HG03520 (cell line): ENCODE measurements at regions not wholly inside any gene's neighbourhood (a gene's known extent, or its start where the extent isn't known, plus 50 kb on each side); places are given as distances from the start of the nearest gene placed in this dataset.

Experiments
- ATAC-seq: cut with Tn5 transposase; IDR thresholded peaks from one replicate; pipeline ENCODE4 v1.9.1; 2021; ENCODE audit warnings: mild to moderate bottlenecking, moderate library complexity; ENCODE audit not compliant: unreplicated experiment

DNA sequence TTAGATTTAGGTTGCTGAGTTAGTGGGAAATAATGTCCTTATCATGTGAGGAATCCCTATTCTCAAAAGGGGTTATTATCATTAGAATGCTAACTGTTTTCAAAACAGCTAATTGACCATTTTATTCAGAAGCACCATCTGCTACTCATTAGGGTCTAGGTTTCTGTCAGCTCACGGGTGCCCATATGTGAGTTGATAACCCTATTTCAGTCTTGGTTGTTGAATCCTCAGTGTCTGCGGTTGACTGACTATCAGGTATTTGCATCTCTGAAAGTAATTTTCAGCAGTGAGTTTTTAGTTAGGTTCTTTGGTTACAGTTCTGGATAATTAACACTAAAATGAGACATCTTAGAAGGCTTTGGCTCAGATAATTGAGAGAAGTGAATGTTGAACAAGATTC lies 1404.0 kb downstream of the AACS start:
- ATAC-seq = no peak

DNA sequence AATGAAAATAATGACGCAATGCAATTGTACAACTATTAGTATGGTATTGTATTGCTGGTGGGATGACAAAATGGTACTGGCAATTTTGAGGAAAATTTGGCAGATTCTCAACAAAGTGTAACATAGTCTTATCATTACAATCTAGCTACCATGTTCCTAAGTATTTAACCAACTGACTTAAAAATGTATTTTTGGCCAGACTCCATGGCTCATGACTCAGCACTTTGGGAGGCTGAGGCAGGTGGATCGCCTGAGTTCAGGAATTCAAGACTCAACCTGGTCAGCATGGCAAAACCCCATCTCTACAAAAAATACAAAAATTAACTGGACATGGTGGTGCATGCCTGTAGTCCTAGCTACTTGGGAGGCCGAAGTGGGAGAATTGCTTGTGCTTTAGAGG lies 1409.5 kb downstream of the AACS start:
- ATAC-seq = no peak

DNA sequence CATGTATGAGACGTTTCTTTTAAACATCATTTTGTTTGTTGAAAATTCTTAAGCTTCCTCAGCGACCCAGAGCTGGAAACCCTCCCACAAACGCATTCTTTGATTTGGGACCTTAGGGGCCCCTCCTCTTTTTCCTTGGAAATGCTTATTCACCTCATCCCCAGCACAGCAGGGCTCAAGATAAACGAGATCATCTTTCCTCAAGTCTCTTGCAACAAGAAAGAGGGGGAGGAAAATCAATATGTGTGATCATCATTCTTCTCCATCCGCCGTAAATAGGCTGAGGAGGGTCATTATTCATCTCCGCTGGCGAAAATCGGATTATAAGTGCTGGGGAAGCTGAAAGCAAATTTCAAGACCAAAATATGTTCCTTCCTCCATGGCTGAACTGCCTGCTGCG lies 1415.2 kb downstream of the AACS start:
- ATAC-seq = no peak

DNA sequence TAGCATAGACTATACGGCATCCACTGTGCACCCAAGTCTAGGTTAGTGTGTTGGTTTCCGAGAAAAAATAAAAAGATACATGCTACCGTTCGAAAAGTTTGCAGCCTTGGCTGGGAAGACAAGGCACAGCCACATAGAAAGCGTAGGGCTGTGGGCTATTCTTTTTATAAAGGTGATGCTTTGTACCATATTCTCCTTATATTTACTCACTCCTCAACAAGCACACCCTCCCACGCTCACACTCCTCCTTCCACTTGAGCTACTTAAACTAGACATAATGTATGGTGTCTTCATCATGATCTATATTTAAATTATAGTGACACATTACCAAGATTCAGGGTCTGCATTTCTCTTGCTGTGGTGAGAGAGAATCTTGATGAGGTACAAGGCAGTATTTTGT lies 1416.5 kb downstream of the AACS start:
- ATAC-seq = no peak

DNA sequence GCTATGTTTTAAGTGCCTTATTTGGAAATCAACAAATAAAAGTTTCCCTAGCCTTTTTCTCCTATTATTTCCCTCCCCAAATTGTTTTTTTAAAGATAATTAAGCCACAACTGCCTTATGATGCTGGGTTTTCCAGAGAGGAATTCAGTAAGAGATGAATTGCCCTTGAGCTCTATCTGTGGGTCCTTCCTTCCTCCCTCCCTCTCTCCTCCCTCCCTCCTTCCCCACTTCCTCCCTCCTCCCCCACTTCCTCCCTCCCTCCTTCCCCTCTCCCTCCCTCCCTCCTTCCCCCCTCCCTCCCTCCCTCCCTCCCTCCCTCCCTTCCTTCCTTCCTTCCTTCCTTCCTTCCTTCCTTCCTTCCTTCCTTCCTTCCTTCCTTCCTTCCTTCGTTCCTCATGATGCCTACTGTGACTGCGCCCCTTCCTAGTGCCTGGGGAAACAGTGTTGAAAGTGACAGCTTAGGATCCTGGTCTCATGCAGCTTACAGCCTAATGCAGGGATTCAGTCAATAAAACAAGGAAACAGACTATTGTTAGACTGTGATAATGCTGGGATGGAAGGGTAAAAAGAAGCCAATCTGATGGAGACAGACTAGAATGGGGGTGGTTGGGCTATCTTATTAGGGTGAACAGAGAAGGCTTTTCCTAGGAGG lies 1417.1 kb downstream of the AACS start:
- no peak for ATAC-seq

DNA sequence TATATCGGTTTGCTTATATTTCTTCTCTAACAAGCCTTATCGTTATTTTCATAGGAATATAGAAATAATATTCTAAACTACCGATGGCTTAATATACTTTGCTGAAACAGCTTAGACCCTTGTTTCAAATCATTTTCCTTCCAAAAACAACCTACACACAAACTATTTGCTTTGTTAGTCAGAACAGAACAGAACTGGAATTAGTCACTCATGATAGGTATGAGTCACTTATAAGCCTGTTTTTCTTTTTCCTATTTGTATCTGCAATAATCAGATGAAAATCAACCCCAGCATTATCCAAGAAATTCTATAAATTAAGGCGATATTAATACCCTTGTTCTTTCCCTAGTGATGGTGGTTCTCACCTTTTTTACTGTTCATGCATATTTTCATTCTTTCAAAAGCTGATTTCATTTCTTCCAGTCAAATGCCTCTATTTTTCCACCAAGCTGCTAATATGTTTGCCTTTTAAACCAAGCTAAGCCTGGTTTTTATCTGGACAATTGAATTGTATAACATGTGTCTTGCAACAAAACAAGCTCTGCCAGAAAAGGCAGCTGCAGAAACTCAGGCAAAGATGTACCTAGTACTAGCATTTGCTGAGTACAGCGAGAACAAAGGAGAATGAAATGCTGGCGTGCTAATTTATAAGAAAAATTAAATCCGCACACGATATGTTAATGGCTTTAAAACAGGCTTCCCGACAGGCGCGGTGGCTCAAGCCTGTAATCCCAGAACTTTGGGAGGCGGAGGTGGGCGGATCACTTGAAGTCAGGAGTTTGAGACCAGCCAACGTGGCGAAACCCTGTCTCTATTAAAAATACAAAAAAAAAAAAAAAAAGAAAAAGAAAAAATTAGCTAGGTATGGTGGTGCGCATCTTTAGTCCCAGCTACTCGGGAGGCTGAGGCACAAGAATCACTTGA lies 1418.2 kb downstream of the AACS start:
- no peak for ATAC-seq

DNA sequence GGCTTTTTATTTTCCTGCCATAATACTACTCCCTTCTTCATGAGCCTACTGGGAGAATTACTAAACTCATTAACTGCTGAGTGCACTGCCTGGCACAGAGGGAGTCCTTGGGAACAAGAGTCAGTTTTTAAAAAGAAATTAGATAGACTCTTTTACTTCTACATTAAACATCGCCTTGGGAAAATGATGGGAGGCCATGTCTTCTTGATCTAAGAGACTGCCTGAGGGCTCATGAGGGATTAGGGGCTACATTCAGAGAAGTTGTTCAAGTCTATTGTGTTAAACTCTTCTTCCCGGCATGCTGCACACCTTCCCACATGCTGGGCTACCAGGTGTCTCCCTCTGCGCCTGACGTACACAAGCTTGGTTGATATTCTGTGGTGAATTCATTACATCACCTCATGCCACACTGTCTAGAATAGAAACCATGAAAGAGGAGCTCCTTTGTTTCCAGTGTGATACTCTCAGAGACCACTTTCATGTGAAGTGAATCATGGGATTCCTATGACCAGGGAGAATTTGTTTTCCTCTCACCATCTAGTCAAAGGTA lies 1422.3 kb downstream of the AACS start:
- no peak for ATAC-seq

DNA sequence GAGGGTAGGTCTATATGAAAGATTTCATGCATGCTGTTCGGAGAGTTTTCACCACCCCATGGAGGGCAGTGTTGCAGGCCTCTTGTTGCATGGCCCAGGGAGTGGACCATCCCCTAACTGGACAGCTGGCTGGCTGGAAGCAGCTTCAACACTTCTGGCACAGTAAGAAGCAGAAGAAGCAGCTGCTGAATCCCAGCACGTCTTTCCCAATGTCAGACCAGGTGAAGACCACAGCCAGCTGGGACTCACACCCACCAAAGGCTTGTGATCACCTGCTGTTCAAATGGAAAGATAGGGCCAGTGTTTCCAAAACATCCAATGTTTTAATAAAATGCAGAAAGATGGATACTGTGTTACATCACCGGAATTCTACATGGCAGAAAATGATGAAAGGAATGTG lies 1423.6 kb downstream of the AACS start:
- no peak for ATAC-seq

DNA sequence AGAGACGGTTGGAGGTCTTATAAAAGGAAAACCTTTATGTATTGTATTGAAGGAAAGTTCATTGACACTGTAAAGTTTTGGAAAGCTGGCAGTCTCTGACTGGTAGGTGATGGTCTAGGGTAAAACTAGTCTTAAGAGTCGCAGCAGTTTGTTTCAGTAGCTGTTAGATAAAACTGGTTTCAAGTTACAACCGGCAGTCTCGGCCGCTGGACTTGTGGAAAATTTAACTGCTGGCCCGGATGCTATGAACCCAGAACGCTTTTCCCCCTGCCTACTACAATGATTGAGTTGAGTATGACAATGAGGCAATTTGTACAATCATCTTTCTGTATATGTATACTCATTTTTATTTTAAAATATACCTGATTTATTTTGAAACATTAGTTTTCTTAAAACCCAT lies 1426.9 kb downstream of the AACS start:
- ATAC-seq = no peak

DNA sequence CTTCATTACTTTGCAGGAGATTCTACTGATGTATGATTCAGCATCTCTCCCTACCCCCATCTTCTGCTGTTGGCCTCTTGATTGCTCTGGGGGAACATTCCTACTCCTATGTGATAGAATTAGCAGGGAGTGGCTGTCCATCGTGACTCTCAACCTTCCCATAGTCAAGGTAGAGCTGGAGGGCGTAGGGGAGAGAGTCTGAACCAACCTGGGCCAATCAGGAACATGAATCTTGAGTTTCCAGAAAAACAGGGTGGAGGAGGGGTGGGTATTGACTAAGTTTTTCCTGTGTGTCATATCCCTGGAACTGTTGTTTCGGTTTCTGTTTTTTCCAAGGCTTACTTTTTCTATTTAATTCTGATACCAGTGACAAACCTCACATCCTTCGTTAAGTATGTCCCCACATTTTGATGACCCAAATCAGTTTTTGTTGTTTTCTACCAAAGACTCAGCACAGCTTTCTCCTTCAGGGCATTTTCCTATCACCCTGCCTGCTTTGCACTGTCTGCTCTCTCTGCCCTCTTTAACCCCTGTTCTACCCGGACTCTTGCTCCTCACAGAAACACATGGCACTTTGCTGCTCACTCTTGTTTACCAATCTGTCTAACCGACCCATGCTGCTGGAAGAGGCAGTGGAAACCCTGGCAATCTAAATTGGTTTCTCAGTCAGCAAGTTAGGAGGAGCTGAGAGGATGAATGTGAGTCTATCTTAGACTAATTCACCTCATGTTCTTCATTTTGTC lies 1428.3 kb downstream of the AACS start:
- ATAC-seq = no peak

DNA sequence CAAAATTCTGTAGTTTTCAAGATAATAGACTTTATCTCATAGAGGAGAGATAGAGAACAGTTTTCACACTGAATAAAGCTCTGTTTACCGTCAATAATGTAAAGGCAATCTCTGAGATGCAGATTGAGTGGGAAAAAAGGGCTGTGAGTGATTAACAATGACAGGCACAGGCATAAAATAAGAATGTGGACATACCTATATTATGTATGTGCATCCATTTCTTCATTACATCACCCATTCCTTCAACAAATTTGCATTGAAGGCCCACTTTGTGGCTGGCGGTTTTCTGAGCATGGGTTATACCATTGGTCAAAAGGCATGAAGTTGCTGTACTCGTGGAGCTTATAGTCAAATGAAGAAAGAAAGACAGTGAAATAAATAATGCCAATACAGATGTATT lies 1431.0 kb downstream of the AACS start:
- no peak for ATAC-seq

DNA sequence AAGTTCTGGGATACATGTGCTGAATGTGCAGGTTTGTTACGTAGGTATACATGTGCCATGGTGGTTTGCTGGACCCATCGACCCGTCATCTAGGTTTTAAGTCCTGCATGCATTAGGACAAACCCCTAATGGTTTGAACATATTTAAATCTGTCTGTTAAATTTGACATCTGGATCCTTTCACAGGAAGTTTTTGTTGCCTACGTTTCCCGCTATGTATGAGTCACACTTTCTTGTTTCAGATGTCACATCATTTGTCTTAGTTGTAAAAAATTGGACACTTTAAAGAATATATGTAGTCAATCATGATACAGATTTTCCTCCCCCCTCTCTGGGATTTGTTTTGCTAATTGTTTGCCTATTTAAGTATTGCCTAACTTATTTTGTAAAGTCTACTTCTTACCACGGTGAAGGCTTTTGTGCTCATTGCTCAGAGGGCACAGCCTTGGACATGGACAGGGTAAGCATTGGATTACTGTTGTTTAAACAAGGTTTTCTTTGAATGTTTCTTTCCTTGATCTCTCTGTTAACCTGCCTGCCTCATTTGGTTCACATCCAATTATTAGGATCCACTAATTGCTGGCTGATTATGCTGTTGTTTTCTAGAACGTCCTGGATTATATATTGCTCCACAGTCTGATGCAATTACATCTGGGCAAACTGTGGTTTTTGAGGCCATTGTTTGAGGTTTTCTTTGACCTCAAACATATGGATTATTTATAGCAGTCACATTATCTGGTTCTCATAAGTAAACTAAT lies 1441.4 kb downstream of the AACS start:
- ATAC-seq = no peak

DNA sequence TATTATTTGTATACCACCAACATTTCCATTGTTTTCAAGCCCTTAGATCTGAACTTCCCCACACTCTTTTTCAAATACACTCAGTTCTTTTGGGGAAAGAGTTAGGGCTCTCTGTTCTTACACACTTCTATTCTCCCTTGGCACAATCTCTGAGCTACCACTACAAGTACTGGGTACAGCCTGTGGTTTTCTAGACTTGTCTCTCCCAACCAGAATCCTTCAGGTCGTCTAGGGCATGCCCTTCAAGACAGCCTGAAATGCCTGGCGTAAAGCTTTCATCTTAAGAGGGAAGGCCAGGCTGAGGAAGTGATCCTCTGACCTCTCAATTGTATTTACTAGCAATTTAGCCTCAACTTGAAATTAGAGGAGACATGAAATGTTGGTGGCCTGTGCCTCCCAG lies 1442.0 kb downstream of the AACS start:
- ATAC-seq = no peak

DNA sequence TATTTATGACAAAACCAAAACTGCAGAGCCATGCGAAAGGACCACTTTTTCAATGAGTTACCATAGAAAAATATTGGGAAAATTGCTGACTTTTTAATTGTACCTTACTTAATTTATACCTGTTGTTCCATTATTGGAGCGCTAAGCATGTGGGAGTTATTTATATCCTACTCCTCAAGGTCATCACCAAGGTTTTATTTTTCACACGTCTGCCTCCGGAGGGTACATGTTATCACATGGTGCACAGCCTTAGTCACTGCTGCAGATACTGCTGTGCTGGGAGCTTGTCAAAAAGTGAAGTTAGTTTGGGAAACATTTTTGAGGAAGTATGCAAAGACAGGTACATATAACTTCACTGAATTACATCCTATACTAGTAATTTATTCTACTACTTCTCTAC lies 1444.3 kb downstream of the AACS start:
- ATAC-seq = no peak

DNA sequence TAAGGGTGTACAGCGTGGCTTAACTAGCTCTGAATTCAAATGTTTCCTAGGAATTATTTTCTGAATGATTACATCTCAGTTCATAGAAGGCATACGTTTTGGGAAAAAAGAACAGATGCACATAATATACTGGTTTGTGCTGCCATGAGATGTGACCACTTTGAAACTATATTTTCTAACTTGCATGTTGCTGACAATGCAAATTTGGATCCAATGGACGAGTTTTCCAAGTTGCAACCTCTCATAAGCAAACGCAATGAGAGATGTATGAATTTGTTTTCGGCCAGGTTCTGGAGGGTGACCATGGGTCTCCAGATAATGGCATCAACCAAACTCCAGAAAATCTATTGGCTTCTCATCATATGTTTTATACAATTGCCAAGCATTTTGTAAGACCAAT lies 1445.4 kb downstream of the AACS start:
- ATAC-seq = no peak

DNA sequence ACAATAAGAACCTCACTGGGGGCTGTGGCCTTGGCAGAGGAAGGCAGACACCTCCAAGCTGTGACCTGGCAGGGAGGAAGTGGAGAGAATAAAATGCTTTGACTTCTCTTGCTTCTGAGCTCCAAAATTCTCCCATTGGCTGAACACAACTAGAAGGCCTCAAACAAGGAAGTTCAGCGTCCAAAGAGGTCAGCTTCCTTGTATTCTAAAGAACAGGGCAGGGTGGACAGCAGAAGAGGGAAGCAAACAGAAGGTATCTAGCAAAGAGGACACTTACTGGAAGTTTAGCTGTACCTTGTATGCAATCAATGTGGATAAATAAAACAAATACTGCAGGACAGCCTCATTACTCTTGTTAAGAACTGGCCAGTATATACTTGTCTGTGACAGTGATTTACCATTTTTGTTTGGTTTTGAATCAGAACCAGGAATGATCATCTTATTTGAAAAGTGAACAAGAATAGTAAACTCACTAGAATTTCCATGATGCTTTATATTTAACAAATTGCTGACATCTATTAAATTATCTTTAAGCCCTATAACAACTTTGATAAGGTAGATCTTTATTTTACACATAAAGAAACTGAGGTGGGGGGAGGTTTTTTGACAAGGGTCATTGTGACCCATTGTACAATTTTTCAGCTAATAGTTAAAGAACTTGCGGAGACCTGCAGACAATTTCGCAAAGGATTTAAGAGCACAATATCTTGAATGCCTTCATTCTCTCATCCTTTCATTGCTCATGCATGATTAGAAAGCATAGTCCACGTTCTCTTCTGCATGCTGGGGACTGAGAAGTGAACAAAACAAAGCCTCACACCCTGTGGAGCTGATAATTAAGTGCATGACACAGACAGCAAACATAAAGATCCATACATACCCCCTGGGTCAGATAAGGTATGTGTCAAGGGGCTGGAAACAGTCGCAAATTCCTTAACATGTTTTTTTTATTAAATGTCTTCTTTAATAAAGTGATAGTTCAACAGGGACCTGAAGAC lies 1448.0 kb downstream of the AACS start:
- no peak for ATAC-seq

DNA sequence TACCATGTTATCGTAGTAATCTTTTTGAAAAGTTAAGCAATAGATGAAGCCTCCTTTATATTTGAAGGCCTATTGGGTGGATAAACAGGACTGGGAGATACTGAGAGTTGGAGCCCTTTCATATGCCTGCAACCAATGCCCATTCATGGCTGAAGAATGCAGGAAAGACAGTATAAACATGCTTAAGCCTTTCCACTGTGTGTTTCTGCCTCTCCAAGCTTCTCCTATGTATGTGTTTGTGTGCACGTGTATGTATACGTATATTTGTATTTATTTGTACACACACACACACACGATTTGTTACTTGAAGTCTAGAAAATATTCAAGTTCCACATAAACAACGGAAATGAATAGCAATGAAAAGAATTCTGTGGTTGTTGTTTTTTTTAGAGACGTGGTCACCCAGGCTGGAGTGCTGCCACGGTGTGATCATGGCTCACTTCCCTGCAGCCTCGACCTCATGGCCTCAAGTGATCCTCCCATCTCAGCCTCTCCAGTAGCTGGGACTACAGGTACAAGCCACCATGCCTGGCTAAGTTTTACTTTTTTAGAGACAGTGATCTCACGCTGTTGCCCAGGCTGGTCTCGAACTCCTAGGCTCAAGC lies 1453.5 kb downstream of the AACS start:
- ATAC-seq = no peak

DNA sequence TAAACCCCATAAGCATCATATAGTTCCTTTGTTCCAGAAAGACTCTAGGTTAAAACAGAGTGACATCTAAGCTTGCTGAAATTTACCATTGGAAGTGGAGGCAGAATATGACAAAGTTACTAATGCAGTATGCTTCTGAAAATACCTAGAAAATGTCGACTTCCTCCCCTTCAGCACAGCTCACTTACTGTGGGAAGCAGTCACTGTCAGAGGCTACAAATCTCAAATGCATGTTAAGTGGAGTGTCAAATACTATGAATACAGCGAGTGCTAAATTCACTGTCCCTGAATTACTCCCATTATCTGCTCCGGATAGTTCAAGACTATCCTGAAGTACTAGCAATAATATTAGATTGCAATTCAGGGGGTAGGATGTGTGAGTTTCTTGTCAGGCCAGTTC lies 1454.6 kb downstream of the AACS start:
- ATAC-seq = no peak

DNA sequence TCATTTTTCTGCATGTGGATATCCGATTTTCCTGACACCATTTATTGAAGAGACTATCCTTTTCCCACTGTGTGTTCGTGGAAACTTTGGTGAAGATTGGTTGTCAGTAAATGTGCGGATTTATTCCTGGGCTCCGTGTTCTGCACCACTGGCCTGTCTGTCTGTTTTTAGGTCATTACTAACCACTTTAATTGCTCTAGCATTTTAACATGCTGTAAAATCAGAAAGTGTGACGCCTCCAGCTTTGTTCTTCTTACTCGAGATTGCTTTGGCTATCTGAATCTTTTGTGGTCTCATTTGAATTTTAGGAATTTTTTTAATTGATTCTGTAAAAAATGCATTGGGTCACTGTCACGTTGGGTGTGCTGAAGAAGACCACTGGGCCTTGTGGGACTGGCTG lies 1458.7 kb downstream of the AACS start:
- ATAC-seq = no peak
